GM12875 (cell line): ENCODE measurements at regions not wholly inside any gene's neighbourhood (a gene's known extent, or its start where the extent isn't known, plus 50 kb on each side); places are given as distances from the start of the nearest gene placed in this dataset.

Source experiments
- H3K4me3 ChIP-seq: one replicate; pipeline ENCODE4 v1.5.1; 2011; ENCODE audit warnings: low read depth, low read length, control low read depth
- TF ChIP-seq, protein P1 (sequence below): IDR thresholded peaks from 2 replicates; pipeline ENCODE4 v1.5.1; 2011; ENCODE audit warnings: low read depth, mild to moderate bottlenecking, control low read depth, inconsistent platforms, low read length, moderate library complexity, borderline replicate concordance; ENCODE audit not compliant: insufficient read depth

DNA sequence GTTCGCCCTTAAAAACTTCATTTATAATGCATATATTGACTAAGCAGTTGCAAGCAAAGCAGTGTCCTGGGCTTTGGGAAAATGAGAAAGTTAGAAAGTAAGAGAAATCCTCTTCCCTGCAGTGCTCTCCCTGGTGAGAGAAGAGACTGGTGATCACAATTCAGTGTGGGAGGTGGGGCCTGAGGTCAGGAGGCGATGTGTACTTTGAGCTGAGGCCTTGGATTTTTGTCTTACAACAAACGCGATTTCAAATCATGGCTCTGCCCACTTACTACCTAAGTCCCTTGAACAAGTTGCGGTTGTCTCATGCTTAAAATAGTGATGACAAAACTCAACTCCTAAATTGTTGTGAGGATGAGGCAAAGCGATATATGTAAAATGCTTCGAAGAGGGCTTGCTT is 316.3 kb upstream of the NECTIN3 start:
- TF ChIP-seq, protein P1, sequence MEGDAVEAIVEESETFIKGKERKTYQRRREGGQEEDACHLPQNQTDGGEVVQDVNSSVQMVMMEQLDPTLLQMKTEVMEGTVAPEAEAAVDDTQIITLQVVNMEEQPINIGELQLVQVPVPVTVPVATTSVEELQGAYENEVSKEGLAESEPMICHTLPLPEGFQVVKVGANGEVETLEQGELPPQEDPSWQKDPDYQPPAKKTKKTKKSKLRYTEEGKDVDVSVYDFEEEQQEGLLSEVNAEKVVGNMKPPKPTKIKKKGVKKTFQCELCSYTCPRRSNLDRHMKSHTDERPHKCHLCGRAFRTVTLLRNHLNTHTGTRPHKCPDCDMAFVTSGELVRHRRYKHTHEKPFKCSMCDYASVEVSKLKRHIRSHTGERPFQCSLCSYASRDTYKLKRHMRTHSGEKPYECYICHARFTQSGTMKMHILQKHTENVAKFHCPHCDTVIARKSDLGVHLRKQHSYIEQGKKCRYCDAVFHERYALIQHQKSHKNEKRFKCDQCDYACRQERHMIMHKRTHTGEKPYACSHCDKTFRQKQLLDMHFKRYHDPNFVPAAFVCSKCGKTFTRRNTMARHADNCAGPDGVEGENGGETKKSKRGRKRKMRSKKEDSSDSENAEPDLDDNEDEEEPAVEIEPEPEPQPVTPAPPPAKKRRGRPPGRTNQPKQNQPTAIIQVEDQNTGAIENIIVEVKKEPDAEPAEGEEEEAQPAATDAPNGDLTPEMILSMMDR, result no peak
- no peak overlapping the region for H3K4me3 ChIP-seq

DNA sequence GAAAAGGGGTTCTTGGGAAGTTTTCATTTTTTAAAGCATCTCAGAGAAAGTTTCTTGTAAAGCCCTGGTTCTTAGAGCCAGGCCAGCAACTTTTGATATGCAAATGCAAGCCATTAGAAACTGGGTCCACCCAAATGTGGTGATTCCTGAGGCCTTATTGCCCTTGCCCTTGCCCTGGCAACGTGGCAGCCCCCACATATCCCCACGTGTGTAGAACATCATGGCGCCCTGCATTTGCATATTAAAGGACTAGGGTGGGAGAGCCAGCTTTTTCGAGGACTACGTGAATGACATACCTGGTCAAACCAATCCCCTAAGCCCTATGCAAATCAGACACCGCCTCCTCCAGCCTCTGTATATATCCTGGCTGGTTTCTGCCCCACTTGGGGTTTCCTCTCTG is 314.9 kb upstream of the NECTIN3 start:
- TF ChIP-seq, protein P1, result no peak

DNA sequence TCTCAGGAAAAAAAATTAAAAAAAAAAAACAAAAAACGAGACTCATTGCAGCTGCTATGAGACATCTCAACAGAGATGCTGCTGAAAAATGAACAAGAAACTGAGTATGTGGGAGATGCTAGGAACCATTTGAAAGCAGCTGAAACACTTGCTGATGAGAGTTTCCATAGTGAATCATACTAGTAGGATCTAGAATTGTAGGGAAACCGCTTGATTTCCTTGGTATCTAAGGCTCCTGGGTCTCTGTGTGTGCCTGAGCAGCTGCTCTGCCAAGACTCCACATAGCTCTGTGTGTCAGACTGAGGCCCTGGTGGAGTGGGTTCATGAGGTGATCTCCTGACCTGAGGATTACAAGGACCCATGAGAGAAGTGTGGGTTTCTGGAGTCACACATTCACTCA is 313.4 kb upstream of the NECTIN3 start:
- TF ChIP-seq, protein P1, result no peak
- H3K4me3 ChIP-seq, result no peak overlapping the region

More for the DNA sequence above, 314.9 kb upstream of the NECTIN3 start:
- no peak overlapping the region for H3K4me3 ChIP-seq

DNA sequence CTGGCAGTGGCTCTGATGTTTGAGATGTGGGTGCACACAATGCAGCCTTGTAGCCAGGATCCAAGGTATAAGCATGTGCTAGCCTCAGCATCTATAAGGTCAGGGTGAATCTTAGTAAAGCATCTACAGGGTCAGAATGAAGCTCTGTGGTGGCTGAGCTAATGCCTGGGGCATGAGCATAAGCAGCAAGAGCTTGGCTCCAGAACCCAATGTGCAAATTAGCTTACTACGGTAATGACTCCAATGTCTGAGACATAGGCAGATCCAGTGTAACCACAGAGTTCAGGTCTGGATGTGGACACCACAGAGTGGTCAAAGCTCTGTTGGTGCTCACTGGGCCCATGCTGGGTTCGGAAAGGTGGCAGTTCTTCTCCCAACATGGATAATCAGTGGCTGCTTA is 304.5 kb upstream of the NECTIN3 start:
- TF ChIP-seq, protein P1, result no peak
- H3K4me3 ChIP-seq, result no peak overlapping the region

DNA sequence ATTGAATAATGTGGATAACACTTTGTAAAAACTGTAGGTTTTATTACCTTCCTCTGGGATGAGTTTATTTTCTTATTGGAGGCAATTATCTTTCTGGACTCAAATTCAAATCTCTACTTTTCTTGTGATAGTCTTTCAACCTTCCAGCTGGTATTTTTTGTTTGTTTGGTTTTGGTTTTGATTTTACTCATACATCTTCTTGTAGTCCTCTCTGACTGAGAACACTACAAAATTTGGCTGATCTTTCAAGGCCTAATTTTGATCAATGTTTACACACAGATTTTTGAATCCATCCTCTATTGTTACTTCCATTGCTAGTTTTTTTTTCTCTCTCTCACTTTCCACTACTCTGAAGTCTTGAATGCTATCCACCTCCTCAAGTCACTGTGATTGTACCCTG is 303.8 kb upstream of the NECTIN3 start:
- H3K4me3 ChIP-seq, result no peak overlapping the region
- TF ChIP-seq, protein P1, result no peak

DNA sequence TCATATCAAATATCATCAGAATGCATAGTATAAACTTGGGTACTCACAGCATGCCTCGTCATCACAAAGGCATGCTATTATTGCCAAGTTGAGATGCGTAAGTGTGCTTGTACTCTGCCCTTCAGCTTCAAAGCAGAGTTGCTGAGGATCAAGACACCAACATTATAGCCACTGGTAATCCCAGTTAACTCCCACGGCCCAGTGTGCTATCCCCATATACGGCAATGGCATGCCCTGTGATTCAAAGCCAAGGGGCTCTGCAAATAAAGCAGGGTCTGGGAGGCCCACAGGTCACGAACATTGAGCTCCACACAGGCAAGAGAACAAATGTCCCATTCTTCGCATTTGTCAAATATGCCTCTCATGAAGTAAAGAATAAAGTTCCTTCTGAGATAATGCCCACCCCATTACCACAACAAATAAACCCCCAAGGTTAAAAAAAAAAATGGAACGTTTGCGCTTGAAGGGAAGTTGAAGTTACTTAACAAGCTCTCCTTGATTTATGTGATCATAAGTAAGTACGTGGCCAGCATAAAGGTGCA is 298.1 kb upstream of the NECTIN3 start:
- H3K4me3 ChIP-seq, result no peak overlapping the region
- TF ChIP-seq, protein P1, result no peak

DNA sequence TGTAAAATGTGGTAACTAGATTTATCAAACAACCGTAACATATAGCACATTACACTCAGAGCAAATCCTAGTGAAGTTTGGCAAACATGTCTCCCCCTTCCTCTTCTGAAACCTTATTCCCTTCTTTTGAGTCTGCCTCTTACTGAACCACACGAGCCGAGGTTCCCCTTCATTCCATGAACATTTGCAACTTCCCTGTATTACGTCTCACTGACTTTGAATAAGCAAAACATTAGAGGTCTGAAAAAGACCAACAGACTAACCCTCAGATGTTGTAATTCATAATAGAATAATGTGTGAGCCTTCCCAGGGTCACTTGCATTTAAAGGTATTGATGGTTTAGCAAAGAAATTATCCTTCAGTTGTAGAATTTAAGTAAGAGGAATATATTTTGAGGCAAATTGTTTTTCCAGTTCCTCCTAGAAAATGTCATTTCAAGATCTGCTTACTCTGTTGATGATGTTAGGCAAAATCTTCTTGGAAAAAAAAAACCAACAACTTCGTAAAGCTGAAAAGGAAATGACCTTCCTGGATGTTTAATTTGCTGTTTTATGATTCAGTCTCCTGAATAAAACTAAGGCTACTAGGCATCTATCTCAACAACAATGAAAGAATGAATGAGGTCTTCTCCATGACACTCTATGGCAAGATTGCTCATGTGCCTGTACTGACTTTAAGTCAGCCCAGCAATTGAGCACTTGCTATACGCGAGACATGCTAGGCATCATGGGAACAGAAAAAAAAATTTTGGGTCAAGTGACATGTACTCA is 296.9 kb upstream of the NECTIN3 start:
- H3K4me3 ChIP-seq, result no peak overlapping the region
- TF ChIP-seq, protein P1, result no peak
